GM19463 (cell line): ENCODE measurements at regions not wholly inside any gene's neighbourhood (a gene's known extent, or its start where the extent isn't known, plus 50 kb on each side); places are given as distances from the start of the nearest gene placed in this dataset.

ENCODE experiments used
- ATAC-seq: cut with Tn5 transposase; IDR thresholded peaks from one replicate; pipeline ENCODE4 v1.9.1; 2021; ENCODE audit warnings: mild to moderate bottlenecking, moderate library complexity; ENCODE audit not compliant: unreplicated experiment

DNA sequence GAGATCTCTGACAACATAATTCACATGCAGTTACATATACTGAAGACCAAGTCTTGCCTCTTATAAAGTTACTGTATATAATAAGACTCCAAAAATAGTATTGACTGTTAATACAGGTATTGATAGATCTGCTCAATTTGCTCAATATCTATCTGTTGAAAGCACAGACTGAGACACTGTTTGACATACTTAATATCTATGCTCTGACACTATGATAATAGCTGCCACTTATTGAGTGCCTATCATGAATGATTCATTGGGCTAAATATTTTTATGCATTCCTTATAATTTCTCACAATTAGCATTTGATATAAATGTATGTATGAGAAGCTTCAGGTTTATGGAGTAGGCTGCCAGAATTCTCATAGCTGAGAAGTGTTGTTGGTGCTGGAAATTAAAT lies 1600.9 kb upstream of the IGFBP7 start:
- ATAC-seq = no peak

DNA sequence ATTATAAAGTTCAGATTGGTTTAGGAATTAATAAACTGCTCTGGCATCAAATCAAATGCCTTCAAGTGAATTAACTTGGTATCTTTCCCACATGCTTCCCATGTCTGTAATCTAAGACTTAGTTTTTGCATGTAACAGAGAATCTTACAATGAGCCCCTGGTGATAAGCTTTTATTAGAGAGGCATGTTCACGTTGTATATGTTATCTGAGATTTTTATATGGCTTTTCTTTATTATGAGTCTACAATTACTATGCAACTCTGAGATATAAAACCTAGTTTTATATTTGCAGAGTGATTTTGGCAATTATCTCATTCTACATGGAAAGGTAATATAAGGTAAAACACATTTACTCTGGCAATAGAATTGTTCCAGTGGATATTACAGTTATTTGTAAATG lies 1578.4 kb upstream of the IGFBP7 start:
- ATAC-seq = no peak

DNA sequence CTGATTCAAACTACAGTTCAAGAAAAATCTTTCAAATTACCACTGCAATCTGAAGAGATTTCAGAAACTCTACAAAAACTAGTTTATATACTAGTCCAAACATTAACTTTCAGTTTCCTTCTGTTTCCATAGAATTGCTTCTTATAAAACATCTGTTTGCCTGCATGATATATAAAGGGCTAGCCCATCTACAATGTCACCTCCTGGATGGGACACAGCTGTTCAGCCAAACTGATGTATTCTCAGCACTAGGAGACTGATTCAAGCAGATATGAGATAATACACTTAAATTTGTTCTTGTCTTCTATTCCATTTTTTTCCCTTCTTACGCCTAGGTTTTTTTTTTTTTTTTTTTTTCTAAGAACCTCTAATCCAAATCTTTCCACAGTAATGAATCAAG lies 1569.7 kb upstream of the IGFBP7 start:
- ATAC-seq = no peak

DNA sequence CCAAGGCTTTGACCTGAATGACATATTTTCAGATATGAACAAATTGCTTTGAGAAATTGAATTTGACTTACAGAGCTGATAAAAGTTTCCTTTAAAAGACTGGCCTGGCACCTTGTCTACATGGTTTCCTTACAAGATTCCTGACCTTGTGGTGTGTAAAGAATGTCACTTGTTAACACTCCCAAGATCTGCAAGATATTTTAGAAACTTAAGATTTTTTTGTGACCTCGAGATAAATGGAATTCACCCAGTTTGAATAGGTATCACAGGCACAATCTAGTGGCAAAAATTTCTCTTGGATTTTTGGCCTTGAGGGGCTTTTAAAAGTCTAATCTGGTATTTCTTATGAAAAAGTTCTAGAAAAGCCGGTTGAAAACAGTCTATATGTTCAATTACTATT lies 1568.9 kb upstream of the IGFBP7 start:
- no peak for ATAC-seq

DNA sequence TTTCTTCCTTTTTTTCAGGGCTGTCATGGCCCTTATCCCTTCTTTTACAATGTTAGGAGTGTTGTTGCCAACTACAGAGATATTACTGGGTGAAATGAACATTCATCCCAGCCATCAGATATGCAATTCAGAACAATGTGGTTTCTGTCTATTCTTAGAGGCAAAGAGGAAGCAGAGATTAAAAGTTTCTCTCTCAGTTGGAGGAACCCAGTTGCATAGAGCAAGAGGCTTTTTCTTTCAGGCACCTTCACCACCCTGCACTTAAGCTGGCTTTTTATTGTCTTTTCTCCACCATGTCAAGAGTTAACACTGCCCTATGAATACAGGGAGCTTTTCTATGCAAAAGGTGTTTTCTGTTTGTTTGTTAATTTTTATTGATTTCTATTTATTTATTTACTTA lies 1559.6 kb upstream of the IGFBP7 start:
- no peak for ATAC-seq

DNA sequence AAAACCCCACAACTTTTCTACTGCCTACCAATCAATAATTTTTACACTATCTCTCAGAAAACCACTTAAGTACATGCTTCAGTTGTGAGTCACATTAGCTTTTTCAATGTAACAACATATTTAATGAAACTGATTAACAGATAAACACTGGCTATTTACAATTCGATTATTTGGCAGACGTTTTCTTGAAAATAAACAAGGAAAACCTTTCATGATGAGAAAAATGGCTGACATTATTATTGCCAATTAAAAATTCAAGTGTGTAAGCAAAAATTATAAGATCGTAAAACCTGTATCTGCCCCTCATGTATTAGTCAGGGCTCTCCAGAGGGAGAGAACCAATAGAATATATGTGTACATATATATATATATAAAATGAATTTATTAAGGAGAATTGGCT lies 1555.5 kb upstream of the IGFBP7 start:
- no peak for ATAC-seq

DNA sequence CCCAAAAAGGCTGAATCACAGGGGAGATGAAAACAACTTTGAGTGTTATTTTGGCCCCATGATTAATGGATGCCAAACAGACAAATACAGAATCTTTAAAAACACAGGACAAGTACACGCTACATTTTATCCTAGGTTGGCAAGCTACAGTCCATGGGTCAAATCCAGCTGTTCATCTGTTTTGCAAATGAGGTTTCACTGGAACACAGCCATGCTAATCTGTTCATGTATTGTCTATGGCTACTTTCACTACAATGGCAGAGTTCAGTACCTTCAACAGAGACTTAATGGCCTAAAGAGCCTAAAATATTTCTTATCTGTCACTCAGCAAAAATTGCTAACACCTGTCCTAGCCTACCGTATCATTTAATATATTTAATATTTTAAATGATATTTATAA lies 1548.5 kb upstream of the IGFBP7 start:
- ATAC-seq = no peak

DNA sequence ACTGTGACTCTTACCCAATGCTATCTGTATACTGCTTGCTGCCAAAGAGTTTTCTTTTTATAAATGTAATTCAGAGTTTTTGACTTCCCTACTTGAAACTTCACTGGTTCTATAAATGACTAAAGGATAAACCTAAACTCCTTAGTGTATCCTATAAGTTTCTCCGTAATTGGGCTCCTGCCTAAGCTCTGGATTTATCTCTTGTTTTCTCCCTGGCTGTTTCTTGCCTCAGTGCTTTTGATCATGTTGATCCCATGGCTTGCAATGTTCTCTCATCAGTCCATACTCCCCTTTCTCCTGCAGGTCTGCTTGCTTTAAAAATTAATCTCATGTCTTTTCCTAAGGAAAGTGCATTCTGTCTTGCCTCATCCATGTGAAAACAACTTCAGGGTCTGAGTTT lies 1543.1 kb upstream of the IGFBP7 start:
- no peak for ATAC-seq

DNA sequence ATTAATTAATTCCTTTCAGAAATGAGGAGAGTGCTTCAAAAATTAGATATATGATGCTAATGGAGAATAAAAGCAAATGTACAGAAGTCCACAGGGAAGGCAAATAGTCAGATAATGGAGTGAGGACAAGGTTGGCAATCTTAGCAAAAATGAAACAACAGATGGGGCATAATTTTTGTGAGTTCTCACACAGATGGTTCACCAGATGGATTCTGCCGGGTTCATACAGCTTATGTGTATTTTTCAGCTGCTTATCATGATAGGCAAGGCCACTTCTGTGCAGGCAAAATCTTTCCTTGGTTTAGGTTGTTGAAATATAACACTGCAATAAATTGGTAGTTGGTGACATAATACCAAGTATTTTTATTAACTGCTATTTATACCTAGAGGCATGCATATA lies 1539.0 kb upstream of the IGFBP7 start:
- no peak for ATAC-seq

DNA sequence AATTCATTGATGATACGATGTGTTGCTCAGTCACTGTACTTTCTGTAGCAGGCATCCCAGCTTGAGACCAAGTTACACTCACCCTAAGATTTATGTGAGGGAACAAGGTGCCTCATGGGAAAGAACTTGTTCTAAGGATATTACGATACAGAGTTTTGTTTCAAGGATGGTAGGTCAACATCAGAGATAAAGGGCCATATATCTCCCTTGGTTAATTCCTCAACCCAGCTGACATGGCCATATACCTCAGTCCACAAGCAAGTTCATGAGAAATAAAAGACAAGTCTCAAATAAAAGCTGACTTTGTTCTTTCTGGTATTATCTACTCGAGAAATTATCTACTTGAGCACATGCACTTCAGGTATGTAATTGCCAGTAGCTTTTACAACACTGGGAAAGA lies 1535.9 kb upstream of the IGFBP7 start:
- no peak for ATAC-seq

DNA sequence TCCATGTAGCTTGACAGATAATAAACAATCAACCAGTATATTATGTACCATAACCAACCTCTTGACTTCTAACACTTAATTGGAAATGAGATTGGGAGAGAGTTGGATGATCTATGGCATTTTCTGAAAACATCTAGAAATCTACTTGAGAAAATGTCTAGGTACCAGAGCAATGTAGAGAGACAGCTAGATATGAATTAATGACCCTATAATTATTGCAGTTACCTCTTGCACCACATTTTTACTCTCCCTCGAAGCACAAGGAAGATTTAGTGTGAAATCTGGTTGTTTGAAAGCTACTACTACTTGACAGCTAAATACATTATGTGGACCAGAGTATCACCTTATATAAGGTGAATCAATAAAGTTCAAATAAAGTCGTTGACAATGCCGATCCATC lies 1534.4 kb upstream of the IGFBP7 start:
- ATAC-seq = no peak

DNA sequence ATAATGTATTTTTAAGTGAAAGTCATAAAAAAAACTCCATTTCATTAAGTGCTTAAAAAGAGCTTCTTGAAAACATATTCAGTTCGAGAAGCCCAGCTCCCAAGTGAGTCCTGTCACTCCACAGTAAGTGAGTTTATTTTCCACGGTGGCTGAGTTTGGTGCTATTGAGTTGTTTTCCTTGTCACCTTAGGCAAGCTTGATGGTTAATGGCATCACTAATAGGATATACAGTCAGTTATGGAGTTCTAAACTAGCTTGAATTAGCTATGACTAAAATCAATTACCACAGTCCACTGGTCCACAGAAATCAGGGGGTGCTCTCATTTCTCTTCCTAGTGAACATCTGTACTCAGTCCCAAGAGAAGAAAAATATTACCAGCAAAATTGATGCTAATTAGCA lies 1526.2 kb upstream of the IGFBP7 start:
- no peak for ATAC-seq

DNA sequence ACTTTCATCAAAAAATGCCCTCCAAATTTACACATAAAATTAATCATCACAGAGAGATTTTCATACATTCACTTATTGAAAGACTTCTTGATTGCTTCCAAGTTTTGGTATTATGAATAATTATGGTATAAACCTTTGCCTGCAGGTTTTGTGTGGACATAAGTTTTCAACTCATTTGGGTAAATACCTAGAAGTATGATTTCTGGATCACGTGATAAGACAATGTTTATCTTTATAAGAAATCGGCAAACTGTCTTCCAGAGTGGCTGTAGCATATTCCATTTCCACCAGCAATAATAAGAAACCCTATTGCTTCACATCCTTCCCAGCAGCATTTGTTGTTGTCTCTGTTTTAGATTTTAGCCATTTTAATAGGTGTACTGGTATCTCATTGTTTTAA lies 1507.0 kb upstream of the IGFBP7 start:
- no peak for ATAC-seq

DNA sequence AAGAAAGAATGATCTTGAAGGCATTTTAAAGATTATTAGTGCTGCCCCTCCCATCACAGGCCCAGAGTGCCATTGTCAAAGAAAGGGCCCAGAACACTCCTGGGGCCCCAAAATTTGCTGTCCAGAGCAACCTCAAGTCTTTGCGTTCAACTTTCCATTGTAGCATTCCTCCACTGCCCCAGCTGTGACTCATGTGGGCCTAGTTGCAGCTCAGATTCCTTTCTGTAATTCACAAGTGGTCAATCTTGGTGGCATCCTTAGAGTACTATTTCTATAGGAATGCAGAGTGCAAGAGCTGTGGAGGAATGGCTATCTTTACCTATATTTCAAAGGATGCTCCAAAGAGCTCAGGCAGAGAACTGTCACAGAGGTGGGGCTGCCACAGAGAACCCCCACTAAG lies 1500.8 kb upstream of the IGFBP7 start:
- ATAC-seq = no peak

DNA sequence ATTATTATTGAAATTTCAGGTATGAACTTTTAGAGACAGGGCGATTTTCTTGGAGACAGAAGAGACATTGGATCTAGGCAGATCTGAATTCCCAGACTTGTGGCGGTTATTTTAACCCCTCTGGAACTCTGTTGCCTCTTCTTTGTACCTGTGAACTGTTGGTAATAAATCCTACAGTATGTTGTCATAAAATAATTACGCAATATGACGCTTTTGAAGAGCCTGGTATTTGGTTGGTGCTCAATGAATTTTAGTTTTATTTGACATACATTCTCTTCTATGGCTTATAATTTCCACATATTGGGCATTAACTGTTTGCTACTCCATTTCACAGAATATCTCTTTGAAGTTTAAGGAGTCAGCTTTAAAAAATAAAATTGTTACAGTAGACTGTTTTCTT lies 1496.1 kb upstream of the IGFBP7 start:
- ATAC-seq = no peak

DNA sequence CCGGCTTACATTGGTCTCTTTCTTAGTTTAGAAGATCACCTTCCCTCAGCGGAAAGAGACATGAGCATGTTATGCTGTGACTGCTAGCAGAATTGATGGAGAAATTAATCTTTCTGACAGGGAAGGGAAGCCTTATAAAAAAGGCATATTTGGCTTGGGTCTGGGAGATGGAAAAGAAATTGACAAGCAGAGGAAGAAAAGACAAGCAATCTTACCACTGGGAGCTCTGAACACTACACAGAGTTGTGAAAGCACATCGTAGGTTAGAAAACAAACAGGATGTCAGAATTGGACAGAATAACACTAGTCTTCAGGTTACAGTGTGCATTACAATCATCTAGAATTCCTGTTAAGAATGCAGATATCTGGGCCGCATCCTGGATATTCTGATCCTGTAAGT lies 1493.8 kb upstream of the IGFBP7 start:
- ATAC-seq = no peak

DNA sequence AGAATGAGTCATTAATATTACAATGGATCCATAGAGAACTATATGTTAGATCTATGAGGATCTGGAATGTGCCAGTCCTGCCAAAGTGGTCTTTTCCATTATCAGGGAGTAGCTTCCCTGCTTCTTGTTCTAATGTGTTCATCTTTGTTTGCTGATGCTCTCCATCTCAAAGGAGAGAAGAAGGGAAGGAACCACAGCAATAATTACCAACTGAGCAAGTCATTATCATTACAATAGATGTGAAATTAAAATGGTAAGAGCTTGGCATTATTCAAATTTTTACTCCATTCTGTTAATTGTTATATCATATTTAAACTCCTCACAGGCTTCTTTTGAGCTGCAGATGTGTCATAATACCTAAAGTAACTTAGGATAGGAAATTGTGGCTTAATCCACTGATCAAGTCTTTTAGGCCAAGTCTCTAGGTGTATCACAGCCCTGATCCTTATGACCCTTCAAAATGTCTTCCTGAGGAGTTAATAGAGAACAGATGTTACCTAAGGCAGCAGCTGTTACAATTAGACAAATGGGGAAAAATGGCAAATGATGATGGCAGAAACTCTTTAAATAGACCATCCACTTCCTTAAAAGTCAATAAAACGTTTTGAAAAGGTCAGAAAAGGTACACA lies 1492.7 kb upstream of the IGFBP7 start:
- no peak for ATAC-seq

DNA sequence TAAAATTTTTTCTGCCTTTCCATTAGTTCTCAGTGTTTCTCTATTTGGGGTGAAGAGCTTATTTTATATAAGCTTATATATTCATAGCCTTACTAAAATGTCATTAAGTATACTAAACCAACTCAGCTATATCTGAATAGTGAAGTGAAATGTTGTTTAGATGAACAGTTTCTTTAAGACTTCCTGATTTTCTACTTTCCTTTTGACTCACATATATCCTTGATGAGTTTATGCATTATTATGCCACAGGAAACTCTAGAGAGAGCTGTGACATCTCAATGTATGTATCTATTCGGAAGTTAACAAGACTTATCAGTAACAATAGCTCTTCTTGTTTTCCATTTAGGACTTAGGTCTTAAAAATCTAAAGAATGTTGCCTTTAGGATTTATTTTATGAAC lies 1491.8 kb upstream of the IGFBP7 start:
- ATAC-seq = peak; percentile 54

DNA sequence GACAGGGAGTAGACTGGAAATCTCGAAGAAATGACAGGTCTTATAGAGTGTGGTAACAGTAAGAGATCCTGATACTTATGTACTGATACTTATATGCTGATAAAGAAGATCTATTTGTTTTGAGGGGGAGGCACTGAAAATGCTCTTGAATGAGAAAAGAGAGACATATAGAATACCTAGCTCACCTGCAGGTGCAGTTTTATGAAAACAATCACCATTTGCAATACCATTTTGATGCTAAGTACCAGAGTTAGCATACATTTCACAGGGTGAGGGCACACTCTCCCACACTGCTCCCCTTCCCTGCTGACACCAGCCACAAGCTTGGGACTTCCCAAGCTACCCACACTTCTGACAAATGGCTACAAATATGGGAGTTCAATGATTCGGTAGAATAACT lies 1490.1 kb upstream of the IGFBP7 start:
- ATAC-seq = no peak

DNA sequence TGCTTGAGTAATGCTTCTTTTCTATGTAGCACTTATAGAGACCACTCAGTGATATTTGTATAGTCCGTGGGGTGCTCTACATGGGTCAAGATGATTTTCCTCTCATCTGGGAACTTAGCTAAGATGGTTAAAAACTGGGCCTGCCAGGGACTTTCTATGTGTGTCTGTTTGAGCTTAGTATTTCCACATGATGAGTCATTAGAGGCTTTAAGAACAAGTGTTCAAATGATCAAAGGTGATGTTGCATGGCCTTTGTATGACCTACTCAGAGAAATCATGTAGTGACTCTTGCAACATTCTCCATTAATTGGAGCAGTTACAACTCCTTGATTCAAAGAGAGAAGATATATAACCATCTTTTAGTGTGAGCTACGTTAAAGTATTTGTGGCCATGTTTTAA lies 1480.5 kb upstream of the IGFBP7 start:
- peak; percentile 82 for ATAC-seq

DNA sequence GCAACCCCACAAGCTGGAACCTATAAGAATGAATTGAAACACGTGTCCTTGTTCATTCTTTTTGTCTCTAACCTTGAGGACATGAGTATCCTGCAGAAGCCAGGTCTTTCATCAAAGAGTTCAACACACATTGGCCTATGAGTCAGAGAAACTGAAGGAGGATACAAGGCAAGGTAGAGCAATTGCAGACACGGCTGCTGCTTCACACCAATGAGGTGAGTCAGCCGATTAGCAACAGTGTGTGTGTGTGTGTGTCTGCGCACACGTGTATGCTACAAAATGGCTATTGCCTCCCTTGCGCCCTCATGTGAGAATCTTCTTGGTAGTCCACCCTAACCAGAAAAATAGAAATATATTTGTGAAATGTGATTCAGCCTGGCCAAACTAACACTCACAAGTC lies 1477.7 kb upstream of the IGFBP7 start:
- no peak for ATAC-seq

DNA sequence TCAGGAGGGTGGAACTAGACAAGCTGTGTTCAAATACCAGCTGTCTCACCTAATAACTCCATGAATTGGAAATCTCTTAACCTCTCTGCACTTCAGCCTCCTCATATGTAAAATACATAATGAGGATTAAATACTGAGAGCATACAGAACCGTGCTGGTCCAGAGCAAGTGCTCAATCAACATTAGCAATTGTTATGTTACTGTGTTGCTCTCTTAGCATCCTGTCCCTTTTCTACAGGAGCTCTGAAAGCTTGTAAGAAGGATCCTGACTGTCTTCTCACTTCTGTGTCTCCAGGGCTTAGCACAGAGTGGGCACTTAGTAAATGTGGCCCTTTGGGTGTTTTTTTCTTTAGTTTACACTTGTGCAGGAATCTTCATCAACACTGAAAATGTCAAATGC lies 1456.1 kb upstream of the IGFBP7 start:
- no peak for ATAC-seq

DNA sequence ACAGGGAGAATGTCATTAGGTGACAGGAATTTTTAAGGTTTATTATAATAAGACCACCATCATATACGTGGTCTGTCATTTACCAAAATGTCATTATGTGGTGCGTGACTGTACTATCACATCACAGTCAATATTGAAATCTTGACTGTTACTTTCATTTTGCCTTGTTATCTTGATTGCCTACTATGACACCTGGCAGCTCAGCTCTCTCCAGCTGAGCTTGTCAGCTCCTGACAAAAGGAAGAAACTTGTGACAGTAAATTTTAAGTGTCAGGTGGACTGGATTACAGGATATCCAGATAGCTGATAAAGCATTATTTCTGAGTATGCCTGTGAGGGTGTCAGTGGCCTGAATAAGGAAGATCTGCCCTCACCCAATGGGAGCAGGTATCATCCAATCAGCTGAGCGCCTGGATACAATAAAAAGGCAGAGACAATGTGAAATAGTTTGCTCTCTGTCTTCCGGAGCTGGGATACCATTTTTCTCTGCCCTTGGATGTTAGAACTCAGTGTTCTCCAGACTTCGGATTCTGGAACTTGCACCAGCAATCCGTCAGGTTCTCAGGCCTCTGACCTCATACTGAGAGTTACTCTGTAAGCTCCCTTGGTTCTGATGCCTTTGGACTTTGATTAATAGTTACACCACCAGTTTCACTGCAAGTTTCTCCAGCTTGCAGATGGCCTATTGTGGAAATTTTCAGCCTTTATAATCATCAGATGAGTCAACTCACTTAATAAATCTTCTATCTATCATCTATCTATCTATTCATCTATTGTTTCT lies 1454.7 kb upstream of the IGFBP7 start:
- ATAC-seq = no peak
